ENCODE measurements at regions not wholly inside any gene's neighbourhood (a gene's known extent, or its start where the extent isn't known, plus 50 kb on each side); places are given as distances from the start of the nearest gene placed in this dataset.
"Not testable (repeated sequence)": the region's sequence is repeated elsewhere in the genome, so short reads cannot be mapped to it uniquely, and the experiment has no call there.

DNA sequence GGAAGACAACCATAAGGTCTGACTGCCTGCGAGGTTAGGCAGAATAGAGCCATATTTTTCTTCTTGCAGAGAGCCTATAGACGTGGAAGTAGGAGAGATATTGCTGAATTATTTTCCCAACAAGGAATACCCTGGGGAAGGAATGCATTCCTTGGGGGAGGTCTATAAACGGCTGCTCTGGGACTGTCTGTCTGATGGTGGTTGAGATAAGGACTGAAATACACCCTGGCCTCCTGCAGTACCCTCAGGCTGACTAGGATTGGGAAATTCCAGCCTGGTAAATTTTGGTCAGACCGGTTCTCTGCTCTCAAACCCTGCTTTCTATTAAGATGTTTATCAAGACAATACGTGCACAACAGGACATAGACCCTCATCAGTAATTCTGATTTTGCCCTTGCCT, 617.5 kb upstream of the GRIN3A start:
- no peak for DNase-seq

DNA sequence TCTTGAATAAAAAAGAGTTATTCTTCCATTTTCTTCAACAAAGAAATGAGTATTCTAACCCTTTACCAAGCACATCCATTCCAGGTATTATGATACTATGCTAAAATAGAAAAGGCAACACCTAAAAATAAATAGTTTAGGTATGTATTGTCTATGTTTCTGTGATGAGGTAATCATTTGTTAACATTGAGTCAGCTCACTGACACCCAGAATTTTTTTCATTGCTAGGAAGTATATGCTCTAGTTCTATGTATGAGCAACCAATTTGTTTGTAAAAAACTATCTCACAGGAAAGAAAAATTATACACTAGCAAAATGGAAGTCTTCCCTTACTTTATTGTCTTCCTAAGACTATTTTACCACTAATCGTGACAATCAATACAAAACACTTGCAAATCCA, 615.6 kb upstream of the GRIN3A start:
- no peak for DNase-seq

DNA sequence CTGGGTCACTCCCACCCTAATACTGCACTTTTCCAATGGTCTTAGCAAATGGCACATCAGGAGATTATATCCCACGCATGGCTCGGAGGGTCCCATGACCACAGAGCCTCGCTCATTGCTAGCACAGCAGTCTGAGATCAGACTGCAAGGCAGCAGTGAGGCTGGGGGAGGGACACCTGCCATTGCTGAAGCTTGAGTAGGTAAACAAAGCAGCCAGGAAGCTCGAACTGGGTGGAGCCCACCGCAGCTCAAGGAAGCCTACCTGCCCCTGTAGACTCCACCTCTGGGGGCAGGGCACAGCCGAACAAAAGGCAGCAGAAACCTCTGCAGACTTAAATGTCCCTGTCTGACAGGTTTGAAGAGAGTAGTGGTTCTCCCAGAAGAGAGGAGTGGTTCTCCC, 599.0 kb upstream of the GRIN3A start:
- not testable (repeated sequence) for DNase-seq

DNA sequence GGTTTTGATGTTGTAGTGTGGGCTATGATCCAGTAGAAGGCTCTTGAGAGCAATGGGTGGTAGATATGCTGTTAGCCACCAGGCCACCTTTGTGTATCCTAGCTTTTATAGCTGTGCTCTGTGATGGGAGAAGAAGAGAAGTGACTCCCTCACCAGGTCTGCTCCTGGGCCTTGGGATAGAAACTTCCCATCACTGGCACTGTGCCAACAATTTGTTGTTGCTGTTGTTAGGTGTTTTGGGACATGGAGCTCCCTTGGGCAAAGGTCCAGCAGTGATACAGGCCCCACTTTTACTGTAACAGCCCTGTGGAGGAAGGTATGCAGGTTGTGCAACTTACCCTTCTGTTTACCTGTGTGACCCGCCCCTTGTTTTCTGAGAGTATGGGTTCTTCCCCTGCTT, 570.9 kb upstream of the GRIN3A start:
- DNase-seq = no peak

DNA sequence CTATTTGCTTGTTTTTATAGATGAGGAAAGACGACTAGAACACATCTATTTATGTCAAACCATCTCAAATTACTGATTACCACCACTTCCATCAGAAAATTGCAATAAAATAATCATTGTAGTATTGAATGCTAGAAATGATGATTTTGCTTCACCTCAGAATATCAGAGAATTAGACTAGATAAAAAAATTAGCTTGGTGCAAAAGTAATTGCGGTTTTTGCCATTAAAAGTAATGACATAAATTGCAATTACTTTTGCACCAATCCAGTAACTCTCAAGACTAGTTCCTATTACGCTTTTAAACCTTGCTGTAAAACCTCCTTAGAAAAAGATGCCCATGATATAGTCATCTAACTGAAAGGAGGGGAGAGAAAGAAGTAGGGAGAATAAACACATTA, 556.7 kb upstream of the GRIN3A start:
- DNase-seq = no peak

DNA sequence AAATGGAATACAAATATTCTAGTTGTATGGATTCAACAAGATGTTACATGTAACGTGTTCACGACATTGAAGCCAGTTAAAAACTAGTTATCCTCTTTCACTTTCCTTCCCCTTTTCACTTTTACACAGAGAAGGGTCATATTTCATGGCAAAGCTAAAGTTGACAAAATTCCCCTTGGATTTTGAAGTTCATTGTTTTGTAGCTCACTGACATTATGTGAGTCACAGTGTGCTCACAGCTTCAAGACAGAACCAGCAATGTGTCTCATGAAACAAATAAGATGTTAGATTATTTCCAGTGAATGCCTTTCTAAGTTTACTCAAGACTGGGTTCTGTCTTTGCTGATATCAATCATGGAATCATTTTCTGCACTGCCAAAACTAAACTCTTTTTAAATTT, 535.5 kb upstream of the GRIN3A start:
- peak in 1 of 2 experiments; percentile 0 for DNase-seq

DNA sequence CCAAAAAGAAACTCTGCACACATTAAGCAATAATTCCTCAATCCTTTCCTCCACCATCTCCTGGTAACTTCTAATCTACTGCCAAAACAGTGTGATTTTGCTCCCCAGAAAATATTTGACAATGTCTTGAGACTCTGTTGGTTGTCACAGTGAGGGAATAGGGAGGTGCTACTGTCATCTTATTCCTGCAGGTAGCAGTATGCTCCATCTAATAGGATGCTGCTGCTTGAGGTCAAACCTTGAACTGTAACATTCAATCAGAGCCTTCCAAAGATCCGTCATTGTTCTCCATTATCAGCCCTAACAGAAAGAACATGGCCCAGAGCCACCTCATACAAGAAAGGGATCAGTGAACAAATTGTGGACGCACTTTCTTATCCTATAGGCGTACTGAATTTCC, 514.7 kb upstream of the GRIN3A start:
- DNase-seq = no peak

DNA sequence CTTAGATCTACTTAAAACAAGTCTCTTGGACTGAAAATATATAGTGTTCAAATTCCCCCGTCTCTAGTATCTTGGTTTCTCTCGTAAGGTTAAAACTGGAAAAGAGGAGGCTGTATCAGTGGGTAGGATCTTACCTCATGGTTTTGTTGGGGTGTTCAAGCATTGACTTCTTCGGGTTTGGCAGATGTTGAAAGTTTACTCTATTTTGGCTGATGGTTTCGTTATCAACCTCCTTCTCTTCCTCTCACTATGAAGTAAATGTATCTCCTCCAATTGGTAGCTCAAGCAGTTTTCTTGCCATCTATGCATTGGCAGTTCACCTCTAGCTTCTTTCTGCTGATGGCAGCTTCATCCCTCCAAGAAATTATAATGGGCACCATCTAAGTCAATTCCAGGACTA, 506.5 kb upstream of the GRIN3A start:
- DNase-seq = no peak

DNA sequence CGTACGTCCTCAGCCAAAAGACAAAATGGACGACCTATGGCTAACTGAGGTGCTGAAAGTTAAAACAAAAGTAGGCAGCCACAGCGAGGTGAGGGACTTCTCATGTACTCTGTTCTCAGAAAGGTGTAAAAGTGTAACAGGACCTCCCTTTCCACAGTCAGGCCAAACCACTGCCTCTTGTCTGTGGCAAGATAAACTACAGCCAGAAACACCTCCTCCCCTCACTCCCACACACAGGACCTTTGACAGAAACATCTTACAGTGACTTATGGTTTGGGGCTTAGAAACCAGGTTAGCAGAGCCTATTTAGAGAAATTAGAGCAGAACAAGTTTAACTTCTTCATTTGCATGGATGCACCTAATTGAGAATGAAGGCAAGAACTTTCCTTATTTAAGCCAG, 499.1 kb upstream of the GRIN3A start:
- no peak for DNase-seq

DNA sequence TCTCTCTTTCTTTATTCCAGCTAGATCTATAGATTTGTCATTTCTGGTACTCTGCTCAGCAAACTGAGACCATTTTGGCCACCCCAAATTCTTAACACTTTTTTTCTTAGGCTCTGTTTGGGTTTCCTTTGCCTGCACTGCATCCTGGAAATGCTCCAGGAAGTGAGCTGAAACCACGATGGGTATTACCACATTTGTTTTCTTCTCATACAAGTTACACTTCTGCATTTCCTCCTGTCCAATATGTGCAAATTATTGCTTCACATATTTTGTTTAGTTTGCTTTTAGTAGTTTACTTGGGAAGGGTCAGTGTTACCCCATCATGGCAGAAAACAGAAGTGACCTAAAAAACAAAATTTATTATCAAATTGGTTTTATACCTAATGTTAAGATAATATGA, 498.6 kb upstream of the GRIN3A start:
- DNase-seq = no peak

DNA sequence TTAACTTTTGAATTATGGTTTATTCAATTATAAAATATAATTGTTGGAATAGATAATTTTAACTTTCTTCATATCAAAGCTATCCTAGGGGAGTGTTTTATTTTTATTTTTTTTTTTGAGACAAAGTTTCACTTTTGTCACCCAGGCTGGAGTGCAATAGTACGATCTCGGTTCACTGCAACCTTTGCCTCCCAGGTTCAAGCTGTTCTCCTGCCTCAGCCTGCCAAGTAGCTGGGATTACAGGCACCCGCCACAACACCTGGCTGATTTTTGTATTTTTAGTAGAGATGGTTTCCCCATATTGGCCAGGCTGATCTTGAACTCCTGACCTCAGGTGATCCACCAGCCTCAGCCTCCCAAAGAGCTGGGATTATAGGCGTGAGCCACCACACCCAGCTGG, 489.0 kb upstream of the GRIN3A start:
- DNase-seq = not testable (repeated sequence)

DNA sequence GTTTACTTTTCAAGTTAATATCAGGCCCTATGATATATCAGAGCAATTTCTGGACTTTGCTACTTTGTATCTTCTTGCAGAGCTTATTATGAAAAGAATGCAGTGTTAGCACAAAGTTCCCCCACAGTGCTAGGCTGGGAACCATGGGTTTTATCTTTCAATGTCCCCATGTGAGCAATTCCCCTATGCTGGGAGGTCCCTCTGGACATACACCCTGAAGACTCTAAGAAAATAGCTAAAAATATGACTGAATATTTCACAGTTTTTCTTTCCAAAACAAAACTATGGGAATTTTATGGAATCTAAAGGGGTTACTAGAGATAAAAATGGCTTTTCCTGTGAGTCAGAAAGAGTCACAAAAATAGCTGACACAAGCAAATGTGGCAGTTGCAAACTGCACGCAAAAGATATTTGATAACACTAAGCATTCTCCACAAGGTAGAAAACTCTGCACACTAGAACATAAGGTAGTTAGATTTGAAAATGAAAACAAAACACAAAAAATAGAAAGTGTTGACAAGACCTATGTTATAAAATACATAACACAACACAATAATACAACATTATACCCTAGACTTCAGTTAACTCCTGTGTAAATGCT, 487.5 kb upstream of the GRIN3A start:
- DNase-seq = no peak

DNA sequence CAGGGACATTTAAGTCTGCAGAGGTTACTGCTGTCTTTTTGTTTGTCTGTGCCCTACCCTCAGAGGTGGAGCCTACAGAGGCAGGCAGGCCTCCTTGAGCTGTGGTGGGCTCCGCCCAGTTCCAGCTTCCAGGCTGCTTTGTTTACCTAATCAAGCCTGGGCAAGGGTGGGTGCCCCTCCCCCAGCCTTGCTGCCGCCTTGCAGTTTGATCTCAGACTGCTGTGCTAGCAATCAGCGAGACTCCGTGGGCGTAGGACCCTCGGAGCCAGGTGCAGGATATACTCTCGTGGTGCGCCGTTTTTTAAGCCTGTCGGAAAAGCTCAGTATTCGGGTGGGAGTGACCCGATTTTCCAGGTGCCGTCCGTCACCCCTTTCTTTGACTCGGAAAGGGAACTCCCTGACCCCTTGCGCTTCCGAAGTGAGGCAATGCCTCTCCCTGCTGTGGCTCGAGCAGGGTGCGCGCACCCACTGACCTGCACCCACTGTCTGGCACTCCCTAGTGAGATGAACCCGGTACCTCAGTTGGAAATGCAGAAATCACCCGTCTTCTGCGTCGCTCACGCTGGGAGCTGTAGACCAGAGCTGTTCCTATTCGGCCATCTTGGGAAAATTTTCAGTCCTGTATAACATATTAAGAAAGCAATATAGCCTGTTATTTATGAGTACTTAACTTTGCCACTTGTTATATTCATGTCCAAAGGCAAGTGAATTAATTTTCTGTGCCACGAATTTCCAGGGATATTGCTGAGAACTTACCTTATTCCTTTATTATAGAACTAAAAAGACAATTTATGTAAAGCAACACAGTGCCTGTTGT, 485.1 kb upstream of the GRIN3A start:
- DNase-seq = not testable (repeated sequence)

DNA sequence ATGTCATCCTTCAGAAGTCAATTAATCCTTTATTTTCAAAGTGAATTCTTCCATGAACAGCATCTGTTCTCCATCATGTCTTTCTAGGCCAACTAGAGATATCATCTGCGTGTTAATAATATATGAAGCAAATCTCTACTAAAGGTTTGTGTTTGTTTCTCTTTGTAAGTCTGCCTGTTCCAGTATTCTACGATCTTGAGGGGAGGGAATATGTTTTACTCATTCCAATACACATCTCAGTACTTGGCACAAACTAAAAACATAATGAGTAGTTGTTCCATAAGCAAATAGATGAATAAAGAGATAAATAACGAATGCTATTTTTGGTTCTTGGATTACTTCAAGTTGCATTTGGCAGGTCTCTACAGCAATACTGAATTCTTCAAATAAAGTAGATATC, 470.7 kb upstream of the GRIN3A start:
- peak in 1 of 2 experiments; percentile 26 for DNase-seq

DNA sequence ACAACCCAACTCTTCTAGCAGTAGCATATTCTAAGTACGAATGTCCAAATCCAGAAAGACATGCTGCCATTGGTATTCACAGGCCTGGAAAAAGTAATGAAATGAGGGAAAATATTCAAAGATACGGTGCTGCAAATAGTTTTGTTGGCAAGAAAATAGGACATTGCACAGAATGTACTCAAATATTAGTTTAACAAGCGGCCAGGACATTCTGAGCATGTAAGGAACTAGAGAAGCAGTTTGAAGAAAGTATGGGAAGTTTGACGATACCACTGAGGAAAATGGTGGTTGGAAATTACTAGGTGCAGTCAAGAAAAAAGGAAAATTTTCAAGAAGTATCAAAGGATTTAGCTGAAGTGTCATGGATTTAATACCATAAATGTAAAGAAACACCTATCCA, 468.0 kb upstream of the GRIN3A start:
- DNase-seq = no peak

DNA sequence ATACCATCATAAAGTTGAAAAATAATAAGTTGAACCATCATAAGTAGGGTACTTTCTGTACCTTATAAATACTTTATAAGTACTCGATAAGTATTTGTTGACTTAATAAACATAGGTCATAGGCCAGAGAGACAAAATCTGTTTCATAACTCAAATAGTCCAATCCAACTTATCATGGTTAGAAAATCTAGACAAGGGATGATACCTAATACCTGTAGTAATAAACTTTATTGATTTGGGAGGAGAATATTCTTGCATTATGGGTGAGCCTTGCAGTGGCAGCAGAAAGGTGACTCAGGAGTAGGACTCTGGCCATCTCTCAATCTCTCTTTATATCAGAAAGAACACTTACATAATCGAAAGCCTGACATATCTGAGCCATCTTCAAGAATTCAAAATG, 466.8 kb upstream of the GRIN3A start:
- no peak for DNase-seq

DNA sequence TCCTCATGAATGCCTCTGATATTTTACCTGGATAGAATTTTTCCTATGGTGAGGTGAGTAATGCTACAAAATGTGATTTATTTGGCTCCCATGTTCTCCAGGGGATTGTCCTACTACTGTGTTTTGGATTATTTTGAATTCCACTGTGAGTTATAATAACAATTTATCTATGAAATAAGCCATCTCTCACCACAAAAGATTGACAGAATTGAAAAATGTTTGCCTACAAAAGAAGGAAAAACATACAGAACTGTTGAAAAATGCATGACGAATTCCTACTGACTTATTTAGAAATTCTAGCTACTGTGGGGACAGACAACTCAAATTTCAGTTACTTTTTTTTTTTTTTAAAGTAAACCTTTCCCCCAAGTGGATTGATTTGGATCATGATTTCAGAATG, 463.7 kb upstream of the GRIN3A start:
- DNase-seq = no peak

DNA sequence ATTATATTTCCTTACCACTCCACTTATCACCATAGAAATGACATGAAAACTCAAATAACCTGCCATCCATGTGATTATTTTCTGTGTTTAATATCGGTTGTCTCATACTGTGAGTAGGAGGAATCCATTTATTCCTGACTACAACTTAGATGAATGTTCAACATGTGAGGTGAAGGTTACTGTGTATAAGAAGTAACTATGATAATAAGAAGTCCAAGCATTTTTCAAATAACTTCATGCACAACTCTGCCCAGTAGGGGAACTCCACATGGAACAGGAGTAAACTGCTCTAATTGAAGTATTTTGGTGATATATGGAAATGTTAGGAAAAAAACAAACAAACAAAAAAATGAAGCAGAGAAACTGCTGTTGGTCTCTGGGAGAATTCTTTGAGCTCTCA, 447.5 kb upstream of the GRIN3A start:
- DNase-seq = no peak

DNA sequence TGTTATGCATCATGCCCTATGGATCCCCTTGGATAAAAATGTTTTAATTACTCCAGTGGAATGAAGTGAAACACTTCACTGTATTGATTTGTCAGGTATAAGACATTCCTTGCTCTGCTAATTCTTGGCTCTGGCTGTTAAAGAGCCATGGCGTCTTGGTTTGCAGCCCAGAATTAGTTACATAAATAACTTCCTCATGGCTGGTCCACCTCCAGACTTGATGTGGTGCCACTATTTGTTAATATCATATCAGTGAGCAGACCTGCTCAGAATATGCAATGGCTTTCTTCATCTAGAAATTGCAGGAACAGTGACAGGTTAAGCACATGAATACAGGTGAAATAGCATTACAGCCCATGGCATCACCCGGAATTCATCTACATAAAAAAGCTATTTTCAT, 446.9 kb upstream of the GRIN3A start:
- peak in 1 of 2 experiments; percentile 5 for DNase-seq

DNA sequence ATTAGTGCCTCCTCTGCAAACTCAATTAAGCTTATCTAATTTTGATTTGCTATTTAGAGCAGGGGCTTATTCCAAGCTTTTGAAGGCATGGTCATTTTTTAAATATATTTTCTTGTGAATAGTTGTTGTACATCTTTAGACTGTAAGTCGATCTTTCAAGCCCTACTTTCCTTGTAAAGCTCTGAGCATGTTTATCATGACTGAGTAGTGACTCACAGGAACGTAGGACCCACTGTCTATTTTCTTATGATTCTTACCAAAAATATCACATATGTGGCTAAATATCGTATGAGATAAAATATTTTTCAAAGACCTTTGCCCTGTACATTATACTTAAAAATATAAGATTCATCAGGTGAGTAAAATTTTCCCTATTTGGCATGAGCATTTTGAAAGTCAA, 440.4 kb upstream of the GRIN3A start:
- DNase-seq = no peak

DNA sequence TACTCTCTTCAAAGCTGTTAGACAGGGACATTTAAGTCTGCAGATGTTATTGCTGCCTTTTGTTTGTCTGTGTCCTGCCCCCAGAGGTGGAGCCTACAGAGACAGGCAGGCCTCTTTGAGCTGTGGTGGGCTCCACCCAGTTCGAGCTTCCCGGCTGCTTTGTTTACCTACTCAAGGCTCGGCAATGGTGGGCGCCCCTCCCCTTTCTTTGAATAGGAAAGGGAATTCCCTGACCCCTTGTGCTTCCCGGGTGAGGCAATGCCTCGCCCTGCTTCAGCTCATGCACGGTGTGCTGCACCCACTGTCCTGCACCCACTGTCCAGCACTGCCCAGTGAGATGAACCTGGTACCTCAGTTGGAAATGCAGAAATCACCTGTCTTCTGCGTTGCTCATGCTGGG, 435.8 kb upstream of the GRIN3A start:
- not testable (repeated sequence) for DNase-seq

DNA sequence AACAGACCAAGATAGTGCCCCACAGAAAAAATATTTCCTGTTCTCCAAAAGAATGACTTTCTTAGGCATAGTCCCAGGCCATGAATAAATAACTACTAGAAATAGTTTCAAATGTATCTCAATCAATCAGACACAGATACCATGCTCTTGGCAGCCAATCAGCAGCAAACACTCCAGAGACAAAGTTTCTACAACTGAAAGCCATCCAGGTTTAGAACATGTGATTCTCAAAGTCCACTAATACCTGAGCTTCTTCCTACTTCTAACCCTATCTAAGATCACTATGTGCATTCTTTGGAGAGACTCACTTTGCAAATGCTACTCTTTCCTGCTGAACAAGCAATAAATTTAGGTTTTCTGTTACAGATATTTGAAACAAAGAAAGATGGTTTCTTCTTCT, 425.8 kb upstream of the GRIN3A start:
- DNase-seq = no peak

DNA sequence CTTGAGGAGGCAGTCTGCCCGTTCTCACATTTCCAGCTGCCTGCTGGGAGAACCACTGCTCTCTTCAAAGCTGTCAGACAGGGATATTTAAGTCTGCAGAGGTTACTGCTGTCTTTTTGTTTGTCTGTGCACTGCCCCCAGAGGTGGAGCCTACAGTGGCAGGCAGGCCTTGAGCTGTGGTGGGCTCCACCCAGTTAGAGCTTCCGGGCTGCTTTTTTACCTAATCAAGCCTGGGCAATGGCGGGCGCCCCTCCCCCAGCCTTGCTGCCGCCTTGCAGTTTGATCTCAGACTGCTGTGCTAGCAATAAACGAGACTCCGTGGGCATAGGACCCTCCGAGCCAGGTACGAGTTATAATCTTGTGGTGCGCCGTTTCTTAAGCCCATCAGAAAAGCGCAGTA, 414.6 kb upstream of the GRIN3A start:
- not testable (repeated sequence) for DNase-seq

DNA sequence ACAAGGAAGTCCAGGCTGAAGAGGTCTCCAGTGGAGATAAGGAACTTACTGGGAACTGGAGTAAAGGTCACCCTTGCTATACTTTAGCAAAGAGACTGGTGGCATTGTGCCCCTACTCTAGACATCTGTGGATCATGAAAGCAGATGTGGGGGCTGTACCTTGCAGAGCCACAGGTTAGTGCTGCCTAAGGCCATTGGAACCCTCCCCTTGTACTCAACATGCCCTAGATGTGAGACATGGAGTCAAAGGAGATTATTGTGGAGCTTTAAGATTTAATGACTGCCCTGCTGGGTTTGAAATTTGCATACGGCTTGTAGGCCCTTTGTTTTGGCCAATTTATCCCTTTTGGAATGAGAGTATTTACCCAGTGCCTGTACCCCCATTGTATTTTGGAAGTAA, 397.3 kb upstream of the GRIN3A start:
- no peak for DNase-seq

DNA sequence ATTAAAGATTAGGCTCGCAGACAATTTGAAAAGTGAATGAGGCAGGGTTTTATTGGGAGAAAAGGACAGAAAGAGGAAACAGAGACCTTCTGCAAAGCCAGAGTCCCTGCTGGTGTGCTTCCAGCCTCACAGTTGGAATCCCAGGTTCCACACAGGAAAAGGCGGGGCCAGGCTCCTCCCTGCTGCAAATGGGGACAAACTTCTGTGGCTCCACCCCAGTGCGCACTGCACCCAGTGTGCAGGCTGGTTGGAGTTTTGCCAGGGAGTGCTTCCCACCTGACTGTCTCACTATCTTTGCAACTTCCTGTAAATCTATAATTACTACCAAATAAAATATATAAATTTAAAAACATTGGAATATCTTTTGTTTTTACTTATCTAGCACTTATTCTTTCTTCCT, 386.0 kb upstream of the GRIN3A start:
- DNase-seq = no peak
